COR-L47 (cell line): ENCODE measurements at regions not wholly inside any gene's neighbourhood (a gene's known extent, or its start where the extent isn't known, plus 50 kb on each side); places are given as distances from the start of the nearest gene placed in this dataset.

Experiments
- DNase-seq: peaks from one replicate; lab custom pipeline; 2025; lab: John Stamatoyannopoulos, UW

- DNase-seq: no peak
These were observed 687.7 kb upstream of the POU3F2 start for GRCh38 chr6:98146656-98147055.

GRCh38 chr6:98156580-98156979 is 677.8 kb upstream of the POU3F2 start:
- no peak for DNase-seq

- DNase-seq: no peak
These were observed 654.8 kb upstream of the POU3F2 start for GRCh38 chr6:98179606-98180005.

GRCh38 chr6:98200084-98200483 is 634.3 kb upstream of the POU3F2 start:
- no peak for DNase-seq

- DNase-seq: no peak
These were observed 631.1 kb upstream of the POU3F2 start for GRCh38 chr6:98203170-98203806.

GRCh38 chr6:98212468-98212867 is 621.9 kb upstream of the POU3F2 start:
- DNase-seq: no peak

GRCh38 chr6:98215531-98215930 is 618.8 kb upstream of the POU3F2 start:
- DNase-seq: no peak

GRCh38 chr6:98230250-98230649 is 604.1 kb upstream of the POU3F2 start:
- DNase-seq: peak; percentile 2

- DNase-seq: no peak
These were observed 595.3 kb upstream of the POU3F2 start for GRCh38 chr6:98239057-98239456.

GRCh38 chr6:98241630-98242029 is 592.7 kb upstream of the POU3F2 start:
- no peak for DNase-seq

- no peak for DNase-seq
These were observed 579.8 kb upstream of the POU3F2 start for GRCh38 chr6:98254624-98255023.

- no peak for DNase-seq
These were observed 574.0 kb upstream of the POU3F2 start for GRCh38 chr6:98260382-98260781.

- no peak for DNase-seq
These were observed 562.3 kb upstream of the POU3F2 start for GRCh38 chr6:98272060-98272459.

- no peak for DNase-seq
These were observed 559.7 kb upstream of the POU3F2 start for GRCh38 chr6:98274691-98275090.

GRCh38 chr6:98280492-98280891 is 553.9 kb upstream of the POU3F2 start:
- no peak for DNase-seq

- no peak for DNase-seq
These were observed 547.8 kb upstream of the POU3F2 start for GRCh38 chr6:98286620-98287019.

GRCh38 chr6:98287876-98288275 is 546.5 kb upstream of the POU3F2 start:
- no peak for DNase-seq

- no peak for DNase-seq
These were observed 541.6 kb upstream of the POU3F2 start for GRCh38 chr6:98292810-98293209.

GRCh38 chr6:98295515-98296175 is 538.7 kb upstream of the POU3F2 start:
- no peak for DNase-seq

GRCh38 chr6:98308564-98308963 is 525.8 kb upstream of the POU3F2 start:
- no peak for DNase-seq

- DNase-seq: no peak
These were observed 523.9 kb upstream of the POU3F2 start for GRCh38 chr6:98310443-98310842.

GRCh38 chr6:98323605-98324004 is 510.8 kb upstream of the POU3F2 start:
- no peak for DNase-seq

- no peak for DNase-seq
These were observed 509.9 kb upstream of the POU3F2 start for GRCh38 chr6:98324446-98324845.

- DNase-seq: no peak
These were observed 509.0 kb upstream of the POU3F2 start for GRCh38 chr6:98325366-98325765.
